ENCODE measurements at regions not wholly inside any gene's neighbourhood (a gene's known extent, or its start where the extent isn't known, plus 50 kb on each side); places are given as distances from the start of the nearest gene placed in this dataset.

DNA sequence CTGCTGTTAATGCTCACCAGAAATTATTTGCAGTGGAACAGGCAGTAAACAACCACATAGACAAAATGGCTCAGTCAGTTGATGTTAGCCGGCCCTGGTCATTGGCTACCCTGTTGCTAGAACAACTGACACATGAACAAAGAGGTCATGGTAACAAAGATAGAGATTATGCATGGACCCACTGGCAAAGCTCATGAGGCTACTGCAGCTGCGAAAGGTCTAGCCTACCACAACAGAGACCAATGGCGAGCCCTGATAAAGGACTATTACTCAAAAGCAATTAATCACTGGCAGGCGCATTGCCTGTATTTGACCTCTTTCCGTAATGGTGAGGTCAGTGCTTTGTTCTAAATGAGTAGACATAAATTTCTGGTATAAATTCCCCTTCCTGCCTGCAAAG, 474.2 kb downstream of the DSC3 start:
- TF ChIP-seq, protein P1, sequence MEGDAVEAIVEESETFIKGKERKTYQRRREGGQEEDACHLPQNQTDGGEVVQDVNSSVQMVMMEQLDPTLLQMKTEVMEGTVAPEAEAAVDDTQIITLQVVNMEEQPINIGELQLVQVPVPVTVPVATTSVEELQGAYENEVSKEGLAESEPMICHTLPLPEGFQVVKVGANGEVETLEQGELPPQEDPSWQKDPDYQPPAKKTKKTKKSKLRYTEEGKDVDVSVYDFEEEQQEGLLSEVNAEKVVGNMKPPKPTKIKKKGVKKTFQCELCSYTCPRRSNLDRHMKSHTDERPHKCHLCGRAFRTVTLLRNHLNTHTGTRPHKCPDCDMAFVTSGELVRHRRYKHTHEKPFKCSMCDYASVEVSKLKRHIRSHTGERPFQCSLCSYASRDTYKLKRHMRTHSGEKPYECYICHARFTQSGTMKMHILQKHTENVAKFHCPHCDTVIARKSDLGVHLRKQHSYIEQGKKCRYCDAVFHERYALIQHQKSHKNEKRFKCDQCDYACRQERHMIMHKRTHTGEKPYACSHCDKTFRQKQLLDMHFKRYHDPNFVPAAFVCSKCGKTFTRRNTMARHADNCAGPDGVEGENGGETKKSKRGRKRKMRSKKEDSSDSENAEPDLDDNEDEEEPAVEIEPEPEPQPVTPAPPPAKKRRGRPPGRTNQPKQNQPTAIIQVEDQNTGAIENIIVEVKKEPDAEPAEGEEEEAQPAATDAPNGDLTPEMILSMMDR (IDR thresholded peaks at IDR 0.05), result no peak
- no peak for TF ChIP-seq POLR2A (IDR thresholded peaks at IDR 0.05)

Measured in heart left ventricle (tissue), 13 donors.